ENCODE measurements at regions not wholly inside any gene's neighbourhood (a gene's known extent, or its start where the extent isn't known, plus 50 kb on each side); places are given as distances from the start of the nearest gene placed in this dataset.

DNA sequence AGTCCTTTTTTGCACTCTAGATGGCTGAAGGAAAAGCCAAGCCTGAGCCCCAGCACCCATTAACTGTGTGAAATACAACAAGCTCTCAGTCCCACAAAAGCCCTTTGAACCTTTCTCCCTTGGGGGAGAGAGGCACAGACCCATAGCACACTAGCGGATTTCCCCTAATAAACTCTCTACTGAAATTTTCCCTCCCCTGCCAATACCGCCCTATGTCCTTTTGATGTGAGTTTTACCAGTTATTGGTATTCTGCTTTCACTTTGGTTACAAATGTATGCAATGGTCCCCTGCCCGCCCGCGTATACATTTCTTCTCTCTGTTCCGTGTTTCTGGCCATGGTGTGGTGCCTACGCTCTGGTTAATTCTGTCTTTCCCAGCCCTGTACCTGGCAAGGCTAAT, 54.0 kb upstream of the MYO16 start:
- TF ChIP-seq, protein P1, sequence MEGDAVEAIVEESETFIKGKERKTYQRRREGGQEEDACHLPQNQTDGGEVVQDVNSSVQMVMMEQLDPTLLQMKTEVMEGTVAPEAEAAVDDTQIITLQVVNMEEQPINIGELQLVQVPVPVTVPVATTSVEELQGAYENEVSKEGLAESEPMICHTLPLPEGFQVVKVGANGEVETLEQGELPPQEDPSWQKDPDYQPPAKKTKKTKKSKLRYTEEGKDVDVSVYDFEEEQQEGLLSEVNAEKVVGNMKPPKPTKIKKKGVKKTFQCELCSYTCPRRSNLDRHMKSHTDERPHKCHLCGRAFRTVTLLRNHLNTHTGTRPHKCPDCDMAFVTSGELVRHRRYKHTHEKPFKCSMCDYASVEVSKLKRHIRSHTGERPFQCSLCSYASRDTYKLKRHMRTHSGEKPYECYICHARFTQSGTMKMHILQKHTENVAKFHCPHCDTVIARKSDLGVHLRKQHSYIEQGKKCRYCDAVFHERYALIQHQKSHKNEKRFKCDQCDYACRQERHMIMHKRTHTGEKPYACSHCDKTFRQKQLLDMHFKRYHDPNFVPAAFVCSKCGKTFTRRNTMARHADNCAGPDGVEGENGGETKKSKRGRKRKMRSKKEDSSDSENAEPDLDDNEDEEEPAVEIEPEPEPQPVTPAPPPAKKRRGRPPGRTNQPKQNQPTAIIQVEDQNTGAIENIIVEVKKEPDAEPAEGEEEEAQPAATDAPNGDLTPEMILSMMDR (IDR thresholded peaks at IDR 0.05), result no peak
- TF ChIP-seq EZH2 (IDR thresholded peaks at IDR 0.05) (no peak), EZH2phosphoT487 (IDR thresholded peaks at IDR 0.05) (no peak)

Measured in neural progenitor cell (in vitro differentiated cells).